ENCODE measurements at regions not wholly inside any gene's neighbourhood (a gene's known extent, or its start where the extent isn't known, plus 50 kb on each side); places are given as distances from the start of the nearest gene placed in this dataset.

DNA sequence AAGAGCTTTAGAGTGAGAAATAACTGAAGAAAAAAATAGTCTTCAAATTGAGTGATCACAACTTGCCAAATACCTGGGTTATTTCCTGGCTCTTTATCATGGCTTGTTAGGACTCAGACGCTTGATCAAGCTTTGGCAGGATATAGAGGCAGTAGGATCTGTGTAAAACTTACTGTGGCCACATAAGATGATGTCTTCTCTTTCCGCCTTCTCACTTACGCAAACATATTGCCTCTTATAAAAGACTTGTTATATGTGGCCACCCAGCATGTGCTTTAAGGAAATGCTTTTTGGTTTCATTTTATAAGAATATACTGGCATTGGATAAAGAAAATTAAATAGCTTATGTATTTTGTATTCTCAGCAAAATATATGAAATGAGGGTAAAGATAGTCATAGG lies 101.8 kb upstream of the AKIRIN2 start:
- H3K27ac ChIP-seq: no peak overlapping the region
- DNase-seq (no peak), ATAC-seq (no peak), FAIRE-seq (no peak)
- H3K27me3 ChIP-seq: peaks cover 0 to 4% (median 0%) of the 10 kb centered on the region in 4 donors
- 74 to 77% methylated on average over 3 of the region's 3 CpGs for WGBS, 2 donors
- TF ChIP-seq, protein P1, sequence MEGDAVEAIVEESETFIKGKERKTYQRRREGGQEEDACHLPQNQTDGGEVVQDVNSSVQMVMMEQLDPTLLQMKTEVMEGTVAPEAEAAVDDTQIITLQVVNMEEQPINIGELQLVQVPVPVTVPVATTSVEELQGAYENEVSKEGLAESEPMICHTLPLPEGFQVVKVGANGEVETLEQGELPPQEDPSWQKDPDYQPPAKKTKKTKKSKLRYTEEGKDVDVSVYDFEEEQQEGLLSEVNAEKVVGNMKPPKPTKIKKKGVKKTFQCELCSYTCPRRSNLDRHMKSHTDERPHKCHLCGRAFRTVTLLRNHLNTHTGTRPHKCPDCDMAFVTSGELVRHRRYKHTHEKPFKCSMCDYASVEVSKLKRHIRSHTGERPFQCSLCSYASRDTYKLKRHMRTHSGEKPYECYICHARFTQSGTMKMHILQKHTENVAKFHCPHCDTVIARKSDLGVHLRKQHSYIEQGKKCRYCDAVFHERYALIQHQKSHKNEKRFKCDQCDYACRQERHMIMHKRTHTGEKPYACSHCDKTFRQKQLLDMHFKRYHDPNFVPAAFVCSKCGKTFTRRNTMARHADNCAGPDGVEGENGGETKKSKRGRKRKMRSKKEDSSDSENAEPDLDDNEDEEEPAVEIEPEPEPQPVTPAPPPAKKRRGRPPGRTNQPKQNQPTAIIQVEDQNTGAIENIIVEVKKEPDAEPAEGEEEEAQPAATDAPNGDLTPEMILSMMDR (IDR thresholded peaks at IDR 0.05): no peak
- H3K36me3 ChIP-seq: no peaks in the 10 kb centered on the region
- H3K4me1 ChIP-seq: no peaks in the 10 kb centered on the region
- H3K4me3 ChIP-seq: no peak overlapping the region
- intact Hi-C loops (cut with DNase I): no loop called here
- H3K9me3 ChIP-seq: no peaks in the 10 kb centered on the region

DNA sequence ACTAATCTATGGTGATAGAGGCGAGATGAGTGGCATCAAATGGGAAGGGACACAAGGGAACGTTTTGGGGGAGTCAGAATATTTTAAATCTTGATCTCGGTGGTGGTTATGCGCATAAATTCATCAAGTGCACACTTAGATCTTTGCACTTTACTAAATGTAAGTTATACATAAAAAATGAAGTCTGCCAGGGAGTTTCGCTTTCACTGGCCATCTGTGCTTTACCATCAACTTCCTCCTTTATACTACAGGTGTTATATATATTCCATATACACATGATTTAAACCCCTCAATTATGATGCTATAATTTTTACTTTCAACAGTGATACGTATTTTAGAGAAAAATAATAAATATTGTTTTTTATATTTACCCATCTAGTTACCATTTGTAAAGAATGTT lies 97.6 kb upstream of the AKIRIN2 start:
- Histone ChIP-seq H3K4me1 (no peaks in the 10 kb centered on the region), H3K27me3 (peaks cover 0 to 4% (median 0%) of the 10 kb centered on the region in 4 donors), H3K4me3 (no peak overlapping the region), H3K36me3 (no peaks in the 10 kb centered on the region), H3K27ac (no peak overlapping the region), H3K9me3 (no peaks in the 10 kb centered on the region)
- DNase-seq (no peak), FAIRE-seq (no peak), ATAC-seq (no peak)
- intact Hi-C loops (cut with DNase I): no loop called here
- WGBS, 2 donors: 64 to 76% methylated on average over 6 of the region's 6 CpGs
- TF ChIP-seq, protein P1 (IDR thresholded peaks at IDR 0.05): no peak

DNA sequence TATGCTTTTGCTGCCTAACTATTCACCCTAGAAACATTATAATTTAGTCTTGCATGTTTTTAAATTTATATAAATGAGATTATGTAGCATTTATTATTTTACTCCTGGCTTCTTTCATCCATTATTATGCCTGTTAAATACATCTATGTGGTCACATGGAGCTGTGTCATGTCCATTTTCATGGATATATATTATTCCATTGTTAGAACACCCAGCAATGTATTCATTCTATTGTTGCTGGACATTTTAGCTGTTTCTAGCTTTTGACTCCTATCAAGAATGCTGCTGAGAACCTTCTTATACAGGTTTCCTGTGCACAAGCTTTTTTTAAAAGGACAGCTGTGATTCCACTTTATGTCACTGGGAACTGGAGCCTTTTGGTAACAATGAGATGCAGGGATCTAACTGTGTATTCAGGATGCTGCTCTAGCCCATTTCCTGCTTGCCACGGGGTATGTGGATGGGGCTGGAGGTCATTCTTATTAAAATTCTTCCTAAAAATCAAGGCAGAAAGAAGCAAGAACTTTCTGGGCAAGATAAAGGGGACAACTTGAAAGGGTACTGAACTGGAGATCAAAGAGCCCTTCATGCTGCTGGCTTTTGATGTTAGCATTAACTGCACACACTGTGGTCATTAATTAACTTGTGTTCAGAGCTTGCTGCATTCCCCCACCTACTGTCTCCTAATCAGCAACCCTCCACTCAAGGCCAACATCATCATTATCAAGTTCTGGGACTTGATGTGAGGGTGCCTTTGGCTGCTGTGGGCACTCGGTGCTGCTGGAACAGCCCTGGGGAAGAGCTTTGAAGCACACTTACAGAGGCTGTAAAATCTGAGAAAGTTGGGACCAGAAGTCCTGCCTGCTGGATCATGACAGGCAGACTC lies 96.6 kb upstream of the AKIRIN2 start:
- ATAC-seq: no peak
- no peak for DNase-seq
- intact Hi-C loops (cut with DNase I): no loop called here
- TF ChIP-seq, protein P1 (IDR thresholded peaks at IDR 0.05): no peak
- WGBS, 2 donors: 6 to 9% methylated on average over 2 of the region's 2 CpGs
- no peaks in the 10 kb centered on the region for H3K36me3 ChIP-seq
- H3K9me3 ChIP-seq: no peaks in the 10 kb centered on the region
- no peak overlapping the region for H3K27ac ChIP-seq
- no peak for FAIRE-seq
- H3K27me3 ChIP-seq: peaks cover 0 to 4% (median 0%) of the 10 kb centered on the region in 4 donors
- H3K4me1 ChIP-seq: no peaks in the 10 kb centered on the region
- H3K4me3 ChIP-seq: no peak overlapping the region

DNA sequence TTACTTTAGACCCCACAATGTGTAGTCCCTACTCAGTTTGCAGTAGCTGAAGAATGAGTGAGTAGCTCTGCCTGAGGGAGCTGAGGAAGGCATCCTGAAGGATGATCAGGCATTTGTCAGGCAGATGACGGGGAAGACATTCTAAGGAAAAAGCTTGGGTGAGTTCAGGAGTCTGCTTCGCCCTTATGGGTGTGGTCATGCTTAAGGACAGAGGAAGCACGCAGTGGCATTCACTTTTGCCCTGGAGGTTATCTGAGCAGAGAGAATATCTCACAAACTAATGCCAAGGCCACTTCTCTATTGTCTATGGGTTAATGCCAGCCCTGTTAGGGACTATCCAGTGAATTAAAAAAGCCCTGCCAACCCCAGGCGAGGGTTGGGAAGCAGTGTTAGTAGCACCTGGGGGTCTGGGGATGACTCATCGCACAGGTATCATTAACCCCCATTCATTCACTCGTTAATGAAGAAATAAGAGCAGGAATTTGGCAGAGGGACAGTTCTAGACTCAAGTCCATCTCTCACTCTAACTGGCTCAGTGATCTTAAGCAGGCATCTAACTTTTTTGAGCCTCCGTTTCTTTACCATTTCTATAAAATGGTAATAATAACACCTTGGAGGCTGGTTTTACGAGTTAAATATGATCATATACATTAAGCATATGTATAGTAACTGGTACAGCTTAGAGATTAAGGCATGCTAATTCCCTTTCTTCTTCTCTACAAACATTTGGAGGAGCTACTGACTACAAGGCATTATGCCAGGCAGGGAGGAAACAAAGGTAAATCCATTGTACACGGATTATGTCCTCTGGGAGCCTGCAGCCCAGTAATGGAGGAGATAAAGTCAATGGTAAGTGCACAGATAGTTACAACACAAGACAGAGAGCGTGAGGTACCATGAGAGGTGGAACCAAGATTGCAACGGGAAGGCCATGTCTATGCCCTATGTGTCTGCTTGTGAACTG lies 93.2 kb upstream of the AKIRIN2 start:
- DNase-seq (no peak), FAIRE-seq (no peak), ATAC-seq (no peak)
- Histone ChIP-seq H3K4me1 (no peaks in the 10 kb centered on the region), H3K4me3 (no peak overlapping the region), H3K36me3 (no peaks in the 10 kb centered on the region), H3K27me3 (no peaks in the 10 kb centered on the region), H3K9me3 (no peaks in the 10 kb centered on the region), H3K27ac (no peak overlapping the region)
- intact Hi-C loops (cut with DNase I): no loop called here
- WGBS, 2 donors: 56 to 69% methylated on average over 11 of the region's 11 CpGs
- TF ChIP-seq, protein P1 (IDR thresholded peaks at IDR 0.05): no peak
